ENCODE measurements at regions not wholly inside any gene's neighbourhood (a gene's known extent, or its start where the extent isn't known, plus 50 kb on each side); places are given as distances from the start of the nearest gene placed in this dataset.
A peak's percentile ranks its signal among the peaks of the same experiment; 100 is the strongest.

- H3K9ac ChIP-seq (ENCODE audit: low read depth in 2 of 2, low read length in 2 of 2), result no peak overlapping the region
- no peak for DNase-seq
- intact Hi-C loops (cut with DNase I), result no loop called here
Observed at GRCh38 chr21:43347461-43348169, 79.3 kb downstream of the SIK1 start.

GRCh38 chr21:43346551-43346950 lies 80.4 kb downstream of the SIK1 start:
- intact Hi-C loops (cut with DNase I), result no loop called here
- H3K27me3 ChIP-seq, result no peaks in the 10 kb centered on the region
- no peaks in the 10 kb centered on the region for H3K36me3 ChIP-seq
- peaks cover 10% of the 10 kb centered on the region for H3K4me1 ChIP-seq
- H3K27ac ChIP-seq, result no peak overlapping the region
- DNase-seq, result no peak
- H3K9ac ChIP-seq (ENCODE audit: low read depth in 2 of 2, low read length in 2 of 2), result no peak overlapping the region
- TF ChIP-seq CTCF (IDR thresholded peaks at IDR 0.05), result no peak
- H3K9me3 ChIP-seq, result no peaks in the 10 kb centered on the region
- H3K4me3 ChIP-seq, result no peak overlapping the region

More at GRCh38 chr21:43347461-43348169, 79.3 kb downstream of the SIK1 start:
- H3K36me3 ChIP-seq, result no peaks in the 10 kb centered on the region
- no peaks in the 10 kb centered on the region for H3K9me3 ChIP-seq
- no peak overlapping the region for H3K27ac ChIP-seq
- H3K27me3 ChIP-seq, result no peaks in the 10 kb centered on the region
- H3K4me1 ChIP-seq, result peaks cover 10% of the 10 kb centered on the region
- no peak for TF ChIP-seq CTCF (IDR thresholded peaks at IDR 0.05)
- no peak overlapping the region for H3K4me3 ChIP-seq

GRCh38 chr21:43345746-43346409 lies 81.1 kb downstream of the SIK1 start:
- DNase-seq, result no peak
- H3K27ac ChIP-seq, result no peak overlapping the region

GRCh38 chr21:43345046-43345745 lies 81.7 kb downstream of the SIK1 start:
- Histone ChIP-seq H3K4me3 (no peak overlapping the region), H3K27me3 (no peaks in the 10 kb centered on the region), H3K9me3 (no peaks in the 10 kb centered on the region), H3K27ac (no peak overlapping the region), H3K36me3 (no peaks in the 10 kb centered on the region), H3K4me1 (peaks cover 10% of the 10 kb centered on the region), H3K9ac (ENCODE audit: low read depth in 2 of 2, low read length in 2 of 2) (peak overlapping the region in 1 of 2 donors; percentile 29)
- no peak for TF ChIP-seq CTCF (IDR thresholded peaks at IDR 0.05)
- intact Hi-C loops (cut with DNase I), result no loop called here
- DNase-seq, result no peak

More at GRCh38 chr21:43345746-43346409, 81.1 kb downstream of the SIK1 start:
- no peak for TF ChIP-seq CTCF (IDR thresholded peaks at IDR 0.05)
- intact Hi-C loops (cut with DNase I), result no loop called here
- H3K9me3 ChIP-seq, result no peaks in the 10 kb centered on the region
- H3K27me3 ChIP-seq, result no peaks in the 10 kb centered on the region
- peaks cover 10% of the 10 kb centered on the region for H3K4me1 ChIP-seq
- no peak overlapping the region for H3K4me3 ChIP-seq
- no peaks in the 10 kb centered on the region for H3K36me3 ChIP-seq
- no peak overlapping the region for H3K9ac ChIP-seq (ENCODE audit: low read depth in 2 of 2, low read length in 2 of 2)

GRCh38 chr21:43343992-43344886 lies 82.7 kb downstream of the SIK1 start:
- Histone ChIP-seq H3K27me3 (no peaks in the 10 kb centered on the region), H3K36me3 (no peaks in the 10 kb centered on the region), H3K4me3 (no peak overlapping the region), H3K9ac (ENCODE audit: low read depth in 2 of 2, low read length in 2 of 2) (peak overlapping the region; percentile 29 to 51), H3K27ac (no peak overlapping the region), H3K9me3 (no peaks in the 10 kb centered on the region), H3K4me1 (peaks cover 10% of the 10 kb centered on the region)
- no peak for TF ChIP-seq CTCF (IDR thresholded peaks at IDR 0.05)
- intact Hi-C loops (cut with DNase I), result no loop called here
- DNase-seq, result peak; percentile 49
